Spleen (tissue), 11 donors: ENCODE measurements at regions not wholly inside any gene's neighbourhood (a gene's known extent, or its start where the extent isn't known, plus 50 kb on each side); places are given as distances from the start of the nearest gene placed in this dataset.

Experiments used
- DNase-seq: peaks from one replicate; pipeline ENCODE4 v3.0.0-alpha.2; 2020
- H3K27ac ChIP-seq, 8 donors: fragments of 200-600 bp; sonication (generic) in 7 of 8; 1 replicate in 4 of 8; 2 replicates in 4 of 8; pipeline versions ENCODE4 v1.5.0 to v1.8.0; 2016 to 2021; ENCODE audit warnings: inconsistent platforms in 4 of 8, mild to moderate bottlenecking in 4 of 8, moderate library complexity in 1 of 8
- H3K27me3 ChIP-seq, 7 donors: fragments of 200-600 bp; sonication (generic) in 6 of 7; replicated peaks in 1 of 7; 1 replicate in 4 of 7; 2 replicates in 3 of 7; pipeline versions ENCODE4 v1.5.0 to v1.8.0; 2016 to 2021; ENCODE audit warnings: inconsistent platforms in 3 of 7, mild to moderate bottlenecking in 1 of 7
- H3K36me3 ChIP-seq, 6 donors: fragments of 200-600 bp; sonication (generic) in 5 of 6; 1 replicate in 4 of 6; 2 replicates in 2 of 6; pipeline versions ENCODE4 v1.5.0 to v1.8.0; 2016 to 2021; ENCODE audit warnings: inconsistent platforms in 2 of 6
- H3K4me1 ChIP-seq, 6 donors: fragments of 200-600 bp; sonication (generic) in 5 of 6; 1 replicate in 3 of 6; 2 replicates in 3 of 6; pipeline versions ENCODE4 v1.5.0 to v1.8.0; 2016 to 2021; ENCODE audit warnings: inconsistent platforms in 3 of 6
- H3K4me3 ChIP-seq, 8 donors: fragments of 200-600 bp; sonication (generic) in 7 of 8; 1 replicate in 4 of 8; 2 replicates in 4 of 8; pipeline versions ENCODE4 v1.5.0 to v1.8.0; 2016 to 2021; ENCODE audit warnings: inconsistent platforms in 4 of 8, mild to moderate bottlenecking in 4 of 8, moderate library complexity in 2 of 8
- H3K9me3 ChIP-seq, 8 donors: fragments of 200-600 bp; sonication (generic) in 7 of 8; 1 replicate in 4 of 8; 2 replicates in 4 of 8; pipeline versions ENCODE4 v1.5.0 to v1.8.0; 2016 to 2021; ENCODE audit warnings: inconsistent platforms in 4 of 8
- POLR2A ChIP-seq, 3 donors: fragments of 450-650 bp; IDR thresholded peaks; one replicate each; pipeline ENCODE4 v1.5.1; 2017; ENCODE audit warnings: antibody characterized with exemption in 3 of 3, mild to moderate bottlenecking in 1 of 3
- POLR2AphosphoS5 ChIP-seq, 3 donors: sonication (generic); formaldehyde crosslinking; IDR thresholded peaks; one replicate each; pipeline ENCODE4 v1.5.1; 2017; ENCODE audit warnings: antibody characterized with exemption in 3 of 3
- WGBS, 5 donors: extraction: QIAGEN DNeasy Blood & Tissue Kit in 3 of 5; methylation state at CpG; one replicate each; pipeline versions ENCODE4 v1.1.5 to v1.1.7; 2013 to 2018; 5-methylcytosine and 5-hydroxymethylcytosine counted together
- intact Hi-C: fragments of 100-400 bp; cut with DNase I; formaldehyde crosslinking; loops from one replicate; pipeline ENCODE4 v1.15.0; 2023; ENCODE audit warnings: low total_unique reads
- TF ChIP-seq, protein P1 (sequence below), 11 experiments: fragments of 200-600 bp in 7 of 11; fragments of 450-650 bp in 4 of 11; sonication (generic) in 4 of 11; IDR thresholded peaks in 8 of 11; conservative IDR thresholded peaks in 3 of 11; 1 replicate in 7 of 11; 2 replicates in 4 of 11; pipeline versions ENCODE4 v1.4.0 to v1.8.0; 2016 to 2021; ENCODE audit warnings: antibody characterized with exemption in 11 of 11, inconsistent platforms in 4 of 11, mild to moderate bottlenecking in 1 of 11
- donor health status: healthy with polysubstance abuse.
- donor health status: DM: no; HTN: no; CAD: no; lungs with moderate emphysema.
- donor health status: DM: no; HTN: no; CAD: no.
- donor health status: Bipolar disorder and iron deficiency.
- donor health status: healthy.
- donor health status: DM: no; HTN: no; CAD: no.
- donor health status: DM: yes; HTN: yes; CAD: no.

GRCh38 chr2:205902900-205903237, 183.1 kb downstream of the INO80D start:
- 64 to 87% (median 70%) methylated on average over 5 of the region's 5 CpGs for WGBS, 5 donors

GRCh38 chr2:205902041-205902899, 183.7 kb downstream of the INO80D start:
- peaks cover 0 to 19% (median 3%) of the 10 kb centered on the region in 8 donors for H3K9me3 ChIP-seq
- H3K27ac ChIP-seq: no peak overlapping the region
- 80 to 87% (median 84%) methylated on average over 15 of the region's 15 CpGs for WGBS, 5 donors
- H3K36me3 ChIP-seq: no peaks in the 10 kb centered on the region
- no peak for TF ChIP-seq POLR2A (IDR thresholded peaks at IDR 0.05)
- no peak for DNase-seq
- intact Hi-C loops: no loop called here
- H3K4me3 ChIP-seq: no peak overlapping the region
- peaks cover 0 to 7% (median 0%) of the 10 kb centered on the region in 7 donors for H3K27me3 ChIP-seq
- no peaks in the 10 kb centered on the region for H3K4me1 ChIP-seq

More at GRCh38 chr2:205902900-205903237, 183.1 kb downstream of the INO80D start:
- Histone ChIP-seq H3K4me3 (no peak overlapping the region), H3K36me3 (no peaks in the 10 kb centered on the region), H3K27ac (no peak overlapping the region), H3K9me3 (peaks cover 0 to 19% (median 3%) of the 10 kb centered on the region in 8 donors), H3K4me1 (no peaks in the 10 kb centered on the region), H3K27me3 (peaks cover 0 to 7% (median 0%) of the 10 kb centered on the region in 7 donors)
- TF ChIP-seq POLR2A (IDR thresholded peaks at IDR 0.05) (no peak), POLR2AphosphoS5 (IDR thresholded peaks at IDR 0.05) (no peak)
- TF ChIP-seq, protein P1, sequence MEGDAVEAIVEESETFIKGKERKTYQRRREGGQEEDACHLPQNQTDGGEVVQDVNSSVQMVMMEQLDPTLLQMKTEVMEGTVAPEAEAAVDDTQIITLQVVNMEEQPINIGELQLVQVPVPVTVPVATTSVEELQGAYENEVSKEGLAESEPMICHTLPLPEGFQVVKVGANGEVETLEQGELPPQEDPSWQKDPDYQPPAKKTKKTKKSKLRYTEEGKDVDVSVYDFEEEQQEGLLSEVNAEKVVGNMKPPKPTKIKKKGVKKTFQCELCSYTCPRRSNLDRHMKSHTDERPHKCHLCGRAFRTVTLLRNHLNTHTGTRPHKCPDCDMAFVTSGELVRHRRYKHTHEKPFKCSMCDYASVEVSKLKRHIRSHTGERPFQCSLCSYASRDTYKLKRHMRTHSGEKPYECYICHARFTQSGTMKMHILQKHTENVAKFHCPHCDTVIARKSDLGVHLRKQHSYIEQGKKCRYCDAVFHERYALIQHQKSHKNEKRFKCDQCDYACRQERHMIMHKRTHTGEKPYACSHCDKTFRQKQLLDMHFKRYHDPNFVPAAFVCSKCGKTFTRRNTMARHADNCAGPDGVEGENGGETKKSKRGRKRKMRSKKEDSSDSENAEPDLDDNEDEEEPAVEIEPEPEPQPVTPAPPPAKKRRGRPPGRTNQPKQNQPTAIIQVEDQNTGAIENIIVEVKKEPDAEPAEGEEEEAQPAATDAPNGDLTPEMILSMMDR (IDR thresholded peaks at IDR 0.05 in 8 of 11, conservative IDR thresholded peaks at IDR 0.05 in 3 of 11): no peak
- intact Hi-C loops: no loop called here
- DNase-seq: no peak

DNA sequence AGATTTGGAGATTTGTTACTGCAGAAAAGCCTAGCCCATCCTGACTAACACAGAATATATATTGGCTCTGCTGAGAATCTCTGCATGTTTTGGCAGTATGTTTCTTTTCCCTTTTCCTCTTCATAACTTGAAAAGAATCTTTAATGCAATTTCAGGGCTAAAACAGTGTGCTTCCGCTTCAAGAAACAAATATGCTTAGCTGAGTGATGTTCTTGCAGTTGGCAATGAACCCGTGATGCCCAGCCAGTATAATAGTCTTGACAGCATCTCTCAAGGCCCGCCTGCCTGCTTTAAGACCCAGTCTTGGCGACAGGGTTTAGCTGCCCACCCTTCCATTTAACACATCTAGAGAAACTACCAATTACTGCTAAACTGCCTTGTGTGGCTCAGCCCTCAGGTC, 184.5 kb downstream of the INO80D start:
- no peak overlapping the region for H3K27ac ChIP-seq
- intact Hi-C loops: no loop called here

DNA sequence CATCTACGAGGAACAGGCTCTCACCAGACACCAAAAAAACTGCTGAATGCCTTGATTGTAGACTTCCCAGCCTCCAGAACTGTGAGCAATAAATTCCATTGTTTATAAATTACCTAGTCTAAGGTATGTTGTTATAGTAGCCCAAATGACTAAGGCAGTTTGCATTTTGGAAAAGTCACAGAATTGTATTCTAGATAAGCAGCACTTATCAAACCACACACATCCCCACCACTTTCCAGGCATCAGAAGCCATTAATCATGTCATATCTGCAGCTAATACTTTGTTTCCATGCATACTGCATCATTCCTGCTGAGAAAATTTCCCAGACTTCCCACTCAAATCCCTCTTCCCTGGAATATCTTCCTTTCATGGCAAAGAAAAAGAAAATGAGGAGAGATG, 187.2 kb downstream of the INO80D start:
- Histone ChIP-seq H3K27ac (no peak overlapping the region), H3K4me3 (no peak overlapping the region), H3K9me3 (peaks cover 0 to 19% (median 3%) of the 10 kb centered on the region in 8 donors), H3K4me1 (no peaks in the 10 kb centered on the region), H3K27me3 (peaks cover 0 to 9% (median 0%) of the 10 kb centered on the region in 7 donors), H3K36me3 (no peaks in the 10 kb centered on the region)
- intact Hi-C loops: no loop called here
- DNase-seq: no peak
- 53 to 97% (median 79%) methylated on average over 1 of the region's 1 CpG for WGBS, 5 donors
- TF ChIP-seq, protein P1 (IDR thresholded peaks at IDR 0.05 in 8 of 11, conservative IDR thresholded peaks at IDR 0.05 in 3 of 11): no peak
- TF ChIP-seq POLR2AphosphoS5 (IDR thresholded peaks at IDR 0.05) (no peak), POLR2A (IDR thresholded peaks at IDR 0.05) (no peak)

More for the DNA sequence above, 184.5 kb downstream of the INO80D start:
- WGBS, 5 donors: 89 to 96% (median 92%) methylated on average over 4 of the region's 4 CpGs
- peaks cover 0 to 19% (median 3%) of the 10 kb centered on the region in 8 donors for H3K9me3 ChIP-seq
- H3K4me1 ChIP-seq: no peaks in the 10 kb centered on the region
- TF ChIP-seq POLR2A (IDR thresholded peaks at IDR 0.05) (no peak), POLR2AphosphoS5 (IDR thresholded peaks at IDR 0.05) (no peak)
- TF ChIP-seq, protein P1 (IDR thresholded peaks at IDR 0.05 in 8 of 11, conservative IDR thresholded peaks at IDR 0.05 in 3 of 11): no peak
- H3K36me3 ChIP-seq: no peaks in the 10 kb centered on the region
- peaks cover 0 to 7% (median 0%) of the 10 kb centered on the region in 7 donors for H3K27me3 ChIP-seq
- no peak overlapping the region for H3K4me3 ChIP-seq
- no peak for DNase-seq
